Sigmoid colon (tissue), 4 donors: ENCODE measurements at regions not wholly inside any gene's neighbourhood (a gene's known extent, or its start where the extent isn't known, plus 50 kb on each side); places are given as distances from the start of the nearest gene placed in this dataset.

Experiments used
- EP300 ChIP-seq, 4 donors: sonication (generic); formaldehyde crosslinking; IDR thresholded peaks; one replicate each; pipeline ENCODE4 v1.6.1; 2017; ENCODE audit warnings: antibody characterized with exemption in 4 of 4
- TF ChIP-seq, protein P1 (sequence below), 4 experiments: fragments of 450-650 bp in 3 of 4; fragments of 200-600 bp in 1 of 4; IDR thresholded peaks; one replicate each; pipeline ENCODE4 v1.5.1; 2016 to 2019; ENCODE audit warnings: antibody characterized with exemption in 4 of 4, mild to moderate bottlenecking in 3 of 4, moderate library complexity in 2 of 4

DNA sequence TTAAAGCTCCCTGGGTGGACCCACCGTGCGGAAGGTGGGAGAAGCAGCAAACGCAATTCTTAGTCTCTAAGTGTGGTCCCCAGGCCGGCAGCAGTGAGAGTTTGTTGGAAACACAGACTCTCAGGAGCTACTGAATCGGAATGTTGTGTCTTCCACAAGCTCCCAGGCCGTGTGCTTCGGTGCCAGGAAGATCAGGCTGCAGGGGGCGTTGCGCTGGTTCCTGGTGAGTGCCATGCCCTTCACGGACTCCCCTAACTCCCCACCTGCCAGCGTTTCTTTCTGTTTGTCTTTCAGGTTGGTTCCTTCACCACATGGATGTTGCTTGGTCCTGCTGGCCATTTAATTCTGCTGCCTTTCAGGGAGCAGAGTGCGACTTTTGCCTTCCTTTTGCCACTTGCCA, 91.2 kb upstream of the PITRM1 start:
- TF ChIP-seq EP300 (IDR thresholded peaks at IDR 0.05) = no peak
- TF ChIP-seq, protein P1, sequence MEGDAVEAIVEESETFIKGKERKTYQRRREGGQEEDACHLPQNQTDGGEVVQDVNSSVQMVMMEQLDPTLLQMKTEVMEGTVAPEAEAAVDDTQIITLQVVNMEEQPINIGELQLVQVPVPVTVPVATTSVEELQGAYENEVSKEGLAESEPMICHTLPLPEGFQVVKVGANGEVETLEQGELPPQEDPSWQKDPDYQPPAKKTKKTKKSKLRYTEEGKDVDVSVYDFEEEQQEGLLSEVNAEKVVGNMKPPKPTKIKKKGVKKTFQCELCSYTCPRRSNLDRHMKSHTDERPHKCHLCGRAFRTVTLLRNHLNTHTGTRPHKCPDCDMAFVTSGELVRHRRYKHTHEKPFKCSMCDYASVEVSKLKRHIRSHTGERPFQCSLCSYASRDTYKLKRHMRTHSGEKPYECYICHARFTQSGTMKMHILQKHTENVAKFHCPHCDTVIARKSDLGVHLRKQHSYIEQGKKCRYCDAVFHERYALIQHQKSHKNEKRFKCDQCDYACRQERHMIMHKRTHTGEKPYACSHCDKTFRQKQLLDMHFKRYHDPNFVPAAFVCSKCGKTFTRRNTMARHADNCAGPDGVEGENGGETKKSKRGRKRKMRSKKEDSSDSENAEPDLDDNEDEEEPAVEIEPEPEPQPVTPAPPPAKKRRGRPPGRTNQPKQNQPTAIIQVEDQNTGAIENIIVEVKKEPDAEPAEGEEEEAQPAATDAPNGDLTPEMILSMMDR (IDR thresholded peaks at IDR 0.05) = no peak
